HepG2 (cell line): ENCODE measurements at regions not wholly inside any gene's neighbourhood (a gene's known extent, or its start where the extent isn't known, plus 50 kb on each side); places are given as distances from the start of the nearest gene placed in this dataset.

Experiments
- ATAC-seq: fragments of 200-7000 bp; cut with Tn5 transposase; 3 replicates; pipeline ENCODE4 v1.9.1; 2020; ENCODE audit warnings: mild to moderate bottlenecking, moderate library complexity
- BruUV-seq: library from RNA; stranded (reverse); fragments of 400-500 nt; replicated peaks from 2 replicates; lab custom pipeline; 2021; lab: Mats Ljungman, UMichigan
- CTCF ChIA-PET: fragments of 300-600 bp; formaldehyde crosslinking; extraction: SDS; loops from one replicate; lab custom pipeline; 2021; ENCODE audit warnings: low total read pairs, inconsistent platforms, low intra/inter-chr PET ratio; lab: Yijun Ruan, JAX
- POLR2A ChIA-PET: fragments of 350-600 bp; sonication (Branson Sonifier 250); formaldehyde crosslinking; loops from one replicate; lab custom pipeline; 2020; ENCODE audit warnings: antibody characterized with exemption, inconsistent platforms; lab: Yijun Ruan, JAX
- DNase-seq: peaks from one replicate; pipeline ENCODE4 v3.0.0-alpha.2; 2015; ENCODE audit warnings: low spot score
- FAIRE-seq: peaks from 3 replicates; lab custom pipeline; 2011; peaks lifted over from hg19 to GRCh38; lab: Jason Lieb, UNC
- H2AFZ ChIP-seq: one replicate; pipeline ENCODE4 v1.6.1; 2011; ENCODE audit warnings: low read length, inconsistent platforms
- H3K27ac ChIP-seq: fragments of 300-600 bp; 3 replicates; pipeline ENCODE4 v1.8.0; 2011; ENCODE audit warnings: mixed run types, mild to moderate bottlenecking, mixed read lengths, low read length, inconsistent platforms; ENCODE audit not compliant: insufficient read depth; ENCODE audit errors: extremely low read length
- H3K27me3 ChIP-seq, 2 experiments: fragments of 200-600 bp in 1 of 2; 2 replicates in 1 of 2; 3 replicates in 1 of 2; pipeline versions ENCODE4 v1.6.0 to v1.8.0; 2011; ENCODE audit warnings: low read length in 2 of 2, mild to moderate bottlenecking in 2 of 2, moderate library complexity in 2 of 2, inconsistent platforms in 1 of 2; ENCODE audit not compliant: insufficient read depth in 2 of 2, control insufficient read depth in 1 of 2
- H3K36me3 ChIP-seq, 2 experiments: fragments of 200-600 bp in 1 of 2; replicated peaks in 1 of 2; 2 replicates in 1 of 2; 3 replicates in 1 of 2; pipeline versions ENCODE4 v1.5.1 to v1.8.0; 2011; ENCODE audit warnings: low read length in 2 of 2, inconsistent platforms in 1 of 2; ENCODE audit not compliant: insufficient read depth in 2 of 2, control insufficient read depth in 1 of 2
- H3K4me1 ChIP-seq: 2 replicates; pipeline ENCODE4 v1.5.1; 2012; ENCODE audit warnings: low read length, inconsistent platforms; ENCODE audit not compliant: insufficient read depth
- H3K4me2 ChIP-seq: 2 replicates; pipeline ENCODE4 v1.6.0; 2011; ENCODE audit warnings: low read depth, low read length, inconsistent platforms
- H3K4me3 ChIP-seq, 3 experiments: fragments of 200-600 bp in 1 of 3; sonication (generic), shearing (Covaris generic) in 1 of 3; replicated peaks in 1 of 3; 2 replicates each; pipeline ENCODE4 v1.5.1; 2011 to 2016; ENCODE audit warnings: low read length in 3 of 3, inconsistent platforms in 2 of 3, low read depth in 2 of 3, mild to moderate bottlenecking in 2 of 3, control low read depth in 1 of 3, mixed read lengths in 1 of 3; ENCODE audit not compliant: insufficient read depth in 1 of 3
- H3K79me2 ChIP-seq: one replicate; pipeline ENCODE4 v1.6.1; 2011; ENCODE audit warnings: low read length, inconsistent platforms; ENCODE audit not compliant: insufficient read depth
- H3K9ac ChIP-seq: 2 replicates; pipeline ENCODE4 v1.6.0; 2011; ENCODE audit warnings: mild to moderate bottlenecking, low read depth, low read length, inconsistent platforms; ENCODE audit not compliant: insufficient read depth
- H3K9me3 ChIP-seq: 2 replicates; pipeline ENCODE4 v1.5.1; 2012; ENCODE audit warnings: mild to moderate bottlenecking, low read length
- H4K20me1 ChIP-seq: 2 replicates; pipeline ENCODE4 v1.6.0; 2011; ENCODE audit warnings: inconsistent platforms, mild to moderate bottlenecking, low read length, moderate library complexity; ENCODE audit not compliant: insufficient read depth
- ATRX ChIP-seq: sonication (generic); formaldehyde crosslinking; IDR thresholded peaks from 2 replicates; pipeline ENCODE4 v1.4.0; 2020; ENCODE audit warnings: missing genetic modification reagents, borderline replicate concordance
- KMT2B ChIP-seq: IDR thresholded peaks from 2 replicates; pipeline ENCODE4 v1.6.1; 2016; ENCODE audit warnings: missing genetic modification reagents, missing compliant biosample characterization
- MAFF ChIP-seq: IDR thresholded peaks from 2 replicates; pipeline ENCODE4 v1.6.1; 2011; ENCODE audit warnings: low read depth, low read length, improper control_type of control experiment
- PAWR ChIP-seq: sonication (generic); formaldehyde crosslinking; IDR thresholded peaks from 2 replicates; pipeline ENCODE4 v1.4.0; 2020; ENCODE audit warnings: missing genetic modification reagents, mild to moderate bottlenecking, borderline replicate concordance
- PAX8 ChIP-seq: sonication (generic); formaldehyde crosslinking; IDR thresholded peaks from 2 replicates; pipeline ENCODE4 v1.8.0; 2022; ENCODE audit warnings: mild to moderate bottlenecking, missing genetic modification reagents, borderline replicate concordance
- POLR2G ChIP-seq: fragments of 200-400 bp; formaldehyde crosslinking; IDR thresholded peaks from 2 replicates; pipeline ENCODE4 v1.6.1; 2018; ENCODE audit warnings: mild to moderate bottlenecking, low read depth, low read length, moderate library complexity
- SKI ChIP-seq: fragments of 450-650 bp; IDR thresholded peaks from one replicate; pipeline ENCODE4 v1.6.1; 2018; ENCODE audit warnings: mild to moderate bottlenecking; ENCODE audit not compliant: partially characterized antibody
- U2AF2 ChIP-seq: fragments of 200-400 bp; formaldehyde crosslinking; IDR thresholded peaks from 2 replicates; pipeline ENCODE4 v1.6.1; 2017; ENCODE audit warnings: low read depth, mild to moderate bottlenecking, low read length
- ZBED4 ChIP-seq: sonication (generic); formaldehyde crosslinking; IDR thresholded peaks from 2 replicates; pipeline ENCODE4 v1.4.0; 2020; ENCODE audit warnings: missing genetic modification reagents, borderline replicate concordance
- ZNF12 ChIP-seq: sonication (generic); formaldehyde crosslinking; IDR thresholded peaks from 2 replicates; pipeline ENCODE4 v1.5.0; 2020; ENCODE audit warnings: missing genetic modification reagents
- ZNF143 ChIP-seq: sonication (generic); formaldehyde crosslinking; IDR thresholded peaks from 2 replicates; pipeline ENCODE4 v1.4.0; 2020; ENCODE audit warnings: missing genetic modification reagents
- ZNF337 ChIP-seq: sonication (generic); formaldehyde crosslinking; IDR thresholded peaks from 2 replicates; pipeline ENCODE4 v1.5.1; 2020; ENCODE audit warnings: missing genetic modification reagents, low read depth, mild to moderate bottlenecking, borderline replicate concordance
- ZNF720 ChIP-seq: sonication (generic); formaldehyde crosslinking; IDR thresholded peaks from 2 replicates; pipeline ENCODE4 v1.4.0; 2020; ENCODE audit warnings: missing genetic modification reagents
- WGBS: methylation state at CpG from one replicate; pipeline ENCODE4 v1.1.6; 2017; ENCODE audit warnings: low lambda C conversion rate; 5-methylcytosine and 5-hydroxymethylcytosine counted together
- in situ Hi-C: cut with HindIII; loops from 2 replicates; pipeline ENCODE4 v1.10.0; 2017; ENCODE audit warnings: low pct_unique_long_range_greater_than_20kb; ENCODE audit not compliant: extremely low pct_ligation_motif_present
- intact Hi-C: fragments of 100-400 bp; cut with micrococcal nuclease; formaldehyde crosslinking; loops from one replicate; pipeline ENCODE4 v1.10.0; 2022; ENCODE audit not compliant: unreplicated experiment
- TF ChIP-seq, protein P1 (sequence below): sonication (generic); formaldehyde crosslinking; conservative IDR thresholded peaks from 2 replicates; pipeline ENCODE4 v1.8.1; 2023; ENCODE audit warnings: missing genetic modification reagents

GRCh38 chr12:38969706-38970105 lies 64.3 kb upstream of the CPNE8 start (continued):
- TF ChIP-seq POLR2G: no peak
- TF ChIP-seq MAFF: no peak
- no peak for TF ChIP-seq SKI
- TF ChIP-seq PAX8 (CRISPR knock-in tag): no peak
- no peak for TF ChIP-seq ZNF720 (CRISPR knock-in tag)
- TF ChIP-seq, protein P1, sequence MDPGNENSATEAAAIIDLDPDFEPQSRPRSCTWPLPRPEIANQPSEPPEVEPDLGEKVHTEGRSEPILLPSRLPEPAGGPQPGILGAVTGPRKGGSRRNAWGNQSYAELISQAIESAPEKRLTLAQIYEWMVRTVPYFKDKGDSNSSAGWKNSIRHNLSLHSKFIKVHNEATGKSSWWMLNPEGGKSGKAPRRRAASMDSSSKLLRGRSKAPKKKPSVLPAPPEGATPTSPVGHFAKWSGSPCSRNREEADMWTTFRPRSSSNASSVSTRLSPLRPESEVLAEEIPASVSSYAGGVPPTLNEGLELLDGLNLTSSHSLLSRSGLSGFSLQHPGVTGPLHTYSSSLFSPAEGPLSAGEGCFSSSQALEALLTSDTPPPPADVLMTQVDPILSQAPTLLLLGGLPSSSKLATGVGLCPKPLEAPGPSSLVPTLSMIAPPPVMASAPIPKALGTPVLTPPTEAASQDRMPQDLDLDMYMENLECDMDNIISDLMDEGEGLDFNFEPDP (CRISPR knock-in tag): no peak

GRCh38 chr12:38961683-38962082 lies 56.3 kb upstream of the CPNE8 start:
- Histone ChIP-seq H3K4me3 (no peak overlapping the region), H3K4me1 (no peaks in the 10 kb centered on the region), H3K27me3 (no peaks in the 10 kb centered on the region), H2AFZ (no peak overlapping the region), H4K20me1 (no peaks in the 10 kb centered on the region), H3K79me2 (no peaks in the 10 kb centered on the region), H3K36me3 (no peaks in the 10 kb centered on the region), H3K9ac (no peak overlapping the region), H3K4me2 (no peak overlapping the region), H3K9me3 (no peaks in the 10 kb centered on the region), H3K27ac (no peak overlapping the region)
- ChIA-PET POLR2A (no interaction called here), CTCF (no interaction called here)
- 21% methylated on average over 5 of the region's 5 CpGs for WGBS
- in situ Hi-C loops: no loop called here
- no TSS peak for BruUV-seq
- FAIRE-seq (no peak), ATAC-seq (no peak), DNase-seq (no peak)
- intact Hi-C loops: no loop called here
- TF ChIP-seq ZNF143 (CRISPR knock-in tag): no peak
- TF ChIP-seq ZNF12 (CRISPR knock-in tag): no peak
- TF ChIP-seq ZBED4: no peak
- no peak for TF ChIP-seq KMT2B
- no peak for TF ChIP-seq PAWR
- TF ChIP-seq ZNF337 (CRISPR knock-in tag): no peak
- TF ChIP-seq U2AF2: no peak
- TF ChIP-seq ATRX: no peak
